Osteoblast (primary cell): ENCODE measurements at regions not wholly inside any gene's neighbourhood (a gene's known extent, or its start where the extent isn't known, plus 50 kb on each side); places are given as distances from the start of the nearest gene placed in this dataset.

ENCODE experiments used
- DNase-seq: peaks from one replicate; pipeline ENCODE4 v3.0.0; 2011; ENCODE audit warnings: low spot score, mixed read lengths; ENCODE audit not compliant: insufficient read length; ENCODE audit errors: missing footprints
- H2AFZ ChIP-seq: 2 replicates; pipeline ENCODE4 v1.6.0; 2011; ENCODE audit warnings: mild to moderate bottlenecking, low read length
- H3K27ac ChIP-seq: 2 replicates; pipeline ENCODE4 v1.5.1; 2011; ENCODE audit warnings: mild to moderate bottlenecking, low read depth, low read length, moderate library complexity
- H3K27me3 ChIP-seq: 2 replicates; pipeline ENCODE4 v1.6.0; 2012; ENCODE audit warnings: mild to moderate bottlenecking, control low read depth, inconsistent platforms, low read length, moderate library complexity; ENCODE audit not compliant: insufficient read depth
- H3K36me3 ChIP-seq: 2 replicates; pipeline ENCODE4 v1.5.1; 2011; ENCODE audit warnings: mild to moderate bottlenecking, low read length, control low read depth, moderate library complexity; ENCODE audit not compliant: insufficient read depth
- H3K4me1 ChIP-seq: 2 replicates; pipeline ENCODE4 v1.5.1; 2011; ENCODE audit warnings: mild to moderate bottlenecking, low read length, control low read depth, moderate library complexity; ENCODE audit not compliant: insufficient read depth
- H3K4me2 ChIP-seq: 2 replicates; pipeline ENCODE4 v1.6.0; 2011; ENCODE audit warnings: mild to moderate bottlenecking, low read length; ENCODE audit not compliant: insufficient read depth
- H3K4me3 ChIP-seq: fragments of 200-600 bp; sonication (generic); 3 replicates; pipeline ENCODE4 v1.5.1; 2012; ENCODE audit warnings: mild to moderate bottlenecking, low read length, inconsistent platforms; ENCODE audit not compliant: insufficient read depth
- H3K79me2 ChIP-seq: 2 replicates; pipeline ENCODE4 v1.6.0; 2012; ENCODE audit warnings: mild to moderate bottlenecking, low read length, control low read depth, inconsistent platforms; ENCODE audit not compliant: insufficient read depth
- H3K9me3 ChIP-seq: 2 replicates; pipeline ENCODE4 v1.5.1; 2011; ENCODE audit warnings: low read depth, low read length, control low read depth
- H4K20me1 ChIP-seq: 2 replicates; pipeline ENCODE4 v1.6.0; 2012; ENCODE audit warnings: mild to moderate bottlenecking, low read length, control low read depth; ENCODE audit not compliant: insufficient read depth
- TF ChIP-seq, protein P1 (sequence below): IDR thresholded peaks from 2 replicates; pipeline ENCODE4 v1.5.1; 2011; ENCODE audit warnings: mild to moderate bottlenecking, low read depth, low read length, moderate library complexity; ENCODE audit errors: extremely low read depth

DNA sequence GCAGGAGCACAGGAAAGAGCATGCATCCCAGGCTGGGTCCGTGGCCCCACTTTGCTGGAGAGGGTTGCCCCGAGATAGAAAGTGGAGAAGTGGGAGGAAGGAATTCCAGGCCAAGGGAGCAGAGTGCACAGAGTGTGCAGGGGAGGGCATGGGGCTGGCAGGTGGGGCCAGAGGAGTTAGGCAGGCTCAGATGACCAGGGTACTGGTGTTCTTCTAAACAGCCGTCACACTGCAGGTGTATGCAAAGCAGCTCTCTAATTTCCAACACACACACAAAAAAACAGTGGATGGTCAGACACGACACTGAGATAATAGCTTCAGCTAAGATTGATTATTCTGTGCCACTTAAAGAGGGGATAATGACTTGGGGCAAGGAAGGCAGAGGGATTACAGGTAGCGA lies 212.2 kb downstream of the MTRR start:
- H3K27ac ChIP-seq: no peak overlapping the region
- H3K9me3 ChIP-seq: no peaks in the 10 kb centered on the region
- H3K4me2 ChIP-seq: no peak overlapping the region
- H3K79me2 ChIP-seq: no peaks in the 10 kb centered on the region
- peak; percentile 26 for DNase-seq
- TF ChIP-seq, protein P1, sequence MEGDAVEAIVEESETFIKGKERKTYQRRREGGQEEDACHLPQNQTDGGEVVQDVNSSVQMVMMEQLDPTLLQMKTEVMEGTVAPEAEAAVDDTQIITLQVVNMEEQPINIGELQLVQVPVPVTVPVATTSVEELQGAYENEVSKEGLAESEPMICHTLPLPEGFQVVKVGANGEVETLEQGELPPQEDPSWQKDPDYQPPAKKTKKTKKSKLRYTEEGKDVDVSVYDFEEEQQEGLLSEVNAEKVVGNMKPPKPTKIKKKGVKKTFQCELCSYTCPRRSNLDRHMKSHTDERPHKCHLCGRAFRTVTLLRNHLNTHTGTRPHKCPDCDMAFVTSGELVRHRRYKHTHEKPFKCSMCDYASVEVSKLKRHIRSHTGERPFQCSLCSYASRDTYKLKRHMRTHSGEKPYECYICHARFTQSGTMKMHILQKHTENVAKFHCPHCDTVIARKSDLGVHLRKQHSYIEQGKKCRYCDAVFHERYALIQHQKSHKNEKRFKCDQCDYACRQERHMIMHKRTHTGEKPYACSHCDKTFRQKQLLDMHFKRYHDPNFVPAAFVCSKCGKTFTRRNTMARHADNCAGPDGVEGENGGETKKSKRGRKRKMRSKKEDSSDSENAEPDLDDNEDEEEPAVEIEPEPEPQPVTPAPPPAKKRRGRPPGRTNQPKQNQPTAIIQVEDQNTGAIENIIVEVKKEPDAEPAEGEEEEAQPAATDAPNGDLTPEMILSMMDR: no peak
- H3K27me3 ChIP-seq: no peaks in the 10 kb centered on the region
- H4K20me1 ChIP-seq: no peaks in the 10 kb centered on the region
- H3K4me3 ChIP-seq: no peak overlapping the region
- no peaks in the 10 kb centered on the region for H3K36me3 ChIP-seq
- H2AFZ ChIP-seq: no peak overlapping the region
- no peaks in the 10 kb centered on the region for H3K4me1 ChIP-seq

DNA sequence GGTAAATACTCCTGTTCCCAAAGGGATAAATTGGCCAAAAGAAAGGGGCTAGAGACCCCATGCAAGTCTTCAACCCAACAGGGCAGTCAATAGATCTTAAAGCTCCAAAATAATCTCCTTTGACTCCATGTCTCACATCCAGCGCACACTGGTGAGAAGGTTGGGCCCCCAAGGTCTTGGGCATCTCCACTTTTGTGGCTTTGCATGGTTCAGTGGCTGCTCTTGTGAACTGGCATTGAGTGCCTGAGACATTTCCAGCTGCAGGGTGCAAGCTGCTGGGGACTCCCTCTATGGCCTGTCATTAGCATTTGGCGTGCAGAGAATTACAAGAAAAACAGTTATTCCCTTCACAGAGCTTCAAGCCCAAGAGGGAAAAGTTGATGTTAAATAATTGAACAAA lies 224.7 kb downstream of the MTRR start:
- H3K79me2 ChIP-seq: no peaks in the 10 kb centered on the region
- no peak overlapping the region for H3K27ac ChIP-seq

DNA sequence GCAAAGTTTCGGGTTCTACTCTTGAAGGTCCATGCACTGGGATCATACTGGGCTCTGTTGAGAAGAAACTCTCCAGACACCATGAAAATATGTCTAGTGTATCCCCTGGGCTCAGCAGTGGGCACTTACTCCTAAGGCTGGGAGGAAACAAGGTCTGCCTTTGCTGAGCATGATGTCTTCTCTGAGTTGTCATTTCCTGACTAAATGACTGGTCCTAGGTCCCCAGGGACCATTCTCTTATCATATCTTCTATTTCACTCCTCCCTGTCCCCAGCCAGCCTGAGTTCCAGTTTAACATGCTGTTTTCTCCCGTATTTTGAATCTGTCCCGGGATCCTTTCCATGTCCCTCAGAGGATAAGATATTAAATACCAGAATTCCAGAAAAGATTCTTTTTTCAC lies 225.4 kb downstream of the MTRR start:
- TF ChIP-seq, protein P1: no peak

More for the DNA sequence above, 224.7 kb downstream of the MTRR start:
- Histone ChIP-seq H3K4me1 (no peaks in the 10 kb centered on the region), H3K36me3 (no peaks in the 10 kb centered on the region), H4K20me1 (no peaks in the 10 kb centered on the region), H3K9me3 (peaks cover 2% of the 10 kb centered on the region), H3K4me2 (no peak overlapping the region), H2AFZ (no peak overlapping the region), H3K27me3 (no peaks in the 10 kb centered on the region), H3K4me3 (no peak overlapping the region)
- TF ChIP-seq, protein P1: no peak
- DNase-seq: no peak

DNA sequence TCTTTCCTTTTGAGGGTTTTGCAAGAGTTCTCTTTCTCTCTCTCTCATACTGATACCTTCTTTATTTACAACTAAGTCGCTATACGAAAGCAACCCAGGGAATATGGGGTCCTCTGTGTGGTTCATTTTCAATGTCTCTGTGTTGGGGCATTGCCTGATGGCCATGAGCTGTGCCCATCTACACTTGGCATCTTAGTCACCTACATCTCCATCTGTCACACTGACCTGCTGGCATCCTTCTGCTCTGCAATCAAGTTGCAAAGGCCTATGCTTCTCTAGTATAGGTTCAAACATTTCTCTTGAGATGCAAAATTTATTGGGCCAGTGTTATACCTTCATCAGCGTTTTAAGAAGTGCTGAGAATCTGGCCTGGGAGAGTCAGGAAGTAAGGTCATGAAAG lies 228.2 kb downstream of the MTRR start:
- H3K79me2 ChIP-seq: no peaks in the 10 kb centered on the region
- no peak overlapping the region for H3K27ac ChIP-seq
- no peaks in the 10 kb centered on the region for H4K20me1 ChIP-seq
- no peaks in the 10 kb centered on the region for H3K4me1 ChIP-seq
- no peak overlapping the region for H3K4me3 ChIP-seq
- peaks cover 2% of the 10 kb centered on the region for H3K9me3 ChIP-seq
- no peak overlapping the region for H2AFZ ChIP-seq
- DNase-seq: no peak
- H3K27me3 ChIP-seq: no peaks in the 10 kb centered on the region
- H3K4me2 ChIP-seq: no peak overlapping the region
- H3K36me3 ChIP-seq: no peaks in the 10 kb centered on the region
- TF ChIP-seq, protein P1: no peak

More for the DNA sequence above, 225.4 kb downstream of the MTRR start:
- H3K4me3 ChIP-seq: no peak overlapping the region
- H3K4me1 ChIP-seq: no peaks in the 10 kb centered on the region
- no peak for DNase-seq
- H3K79me2 ChIP-seq: no peaks in the 10 kb centered on the region
- H2AFZ ChIP-seq: no peak overlapping the region
- peaks cover 2% of the 10 kb centered on the region for H3K9me3 ChIP-seq
- no peak overlapping the region for H3K4me2 ChIP-seq
- H3K27ac ChIP-seq: no peak overlapping the region
- no peaks in the 10 kb centered on the region for H3K36me3 ChIP-seq
- no peaks in the 10 kb centered on the region for H3K27me3 ChIP-seq
- H4K20me1 ChIP-seq: no peaks in the 10 kb centered on the region
